ENCODE measurements at regions not wholly inside any gene's neighbourhood (a gene's known extent, or its start where the extent isn't known, plus 50 kb on each side); places are given as distances from the start of the nearest gene placed in this dataset.
"Not testable (repeated sequence)": the region's sequence is repeated elsewhere in the genome, so short reads cannot be mapped to it uniquely, and the experiment has no call there.

- H3K27ac ChIP-seq, result no peak overlapping the region
- no peaks in the 10 kb centered on the region for H3K4me1 ChIP-seq
- no peaks in the 10 kb centered on the region for H3K36me3 ChIP-seq
- no peak overlapping the region for H3K9ac ChIP-seq (ENCODE audit: low read depth in 2 of 2, low read length in 2 of 2)
- DNase-seq, result no peak
- no peaks in the 10 kb centered on the region for H3K9me3 ChIP-seq
- H3K4me3 ChIP-seq, result no peak overlapping the region
- intact Hi-C loops (cut with DNase I), result no loop called here
- TF ChIP-seq CTCF (IDR thresholded peaks at IDR 0.05), result no peak
- H3K27me3 ChIP-seq, result no peaks in the 10 kb centered on the region
These were observed 103.5 kb upstream of the C9orf72 start for GRCh38 chr9:27676827-27677226.

GRCh38 chr9:27679338-27679737 lies 106.1 kb upstream of the C9orf72 start:
- intact Hi-C loops (cut with DNase I), result no loop called here
- no peak overlapping the region for H3K9ac ChIP-seq (ENCODE audit: low read depth in 2 of 2, low read length in 2 of 2)
- H3K36me3 ChIP-seq, result no peaks in the 10 kb centered on the region
- DNase-seq, result no peak
- no peaks in the 10 kb centered on the region for H3K9me3 ChIP-seq
- no peaks in the 10 kb centered on the region for H3K27me3 ChIP-seq
- H3K4me1 ChIP-seq, result no peaks in the 10 kb centered on the region
- no peak for TF ChIP-seq CTCF (IDR thresholded peaks at IDR 0.05)
- H3K4me3 ChIP-seq, result no peak overlapping the region
- H3K27ac ChIP-seq, result no peak overlapping the region

GRCh38 chr9:27683181-27683580 lies 109.9 kb upstream of the C9orf72 start:
- Histone ChIP-seq H3K9me3 (no peaks in the 10 kb centered on the region), H3K27me3 (no peaks in the 10 kb centered on the region), H3K9ac (ENCODE audit: low read depth in 2 of 2, low read length in 2 of 2) (no peak overlapping the region), H3K36me3 (no peaks in the 10 kb centered on the region), H3K4me3 (no peak overlapping the region), H3K4me1 (no peaks in the 10 kb centered on the region), H3K27ac (no peak overlapping the region)
- intact Hi-C loops (cut with DNase I), result no loop called here
- no peak for DNase-seq
- no peak for TF ChIP-seq CTCF (IDR thresholded peaks at IDR 0.05)

GRCh38 chr9:27688954-27689353 lies 115.7 kb upstream of the C9orf72 start:
- intact Hi-C loops (cut with DNase I), result no loop called here
- no peak overlapping the region for H3K9ac ChIP-seq (ENCODE audit: low read depth in 2 of 2, low read length in 2 of 2)
- no peak for DNase-seq

GRCh38 chr9:27690816-27691215 lies 117.5 kb upstream of the C9orf72 start:
- H3K4me3 ChIP-seq; intact Hi-C loops (cut with DNase I); H3K4me1 ChIP-seq; H3K9me3 ChIP-seq; H3K27me3 ChIP-seq; H3K9ac ChIP-seq (ENCODE audit: low read depth in 2 of 2, low read length in 2 of 2); H3K27ac ChIP-seq; H3K36me3 ChIP-seq: not testable (repeated sequence)
- peak; percentile 28 for DNase-seq

More at GRCh38 chr9:27688954-27689353, 115.7 kb upstream of the C9orf72 start:
- Histone ChIP-seq H3K27me3 (no peaks in the 10 kb centered on the region), H3K27ac (no peak overlapping the region), H3K9me3 (no peaks in the 10 kb centered on the region), H3K36me3 (no peaks in the 10 kb centered on the region), H3K4me1 (no peaks in the 10 kb centered on the region), H3K4me3 (no peak overlapping the region)
- TF ChIP-seq CTCF (IDR thresholded peaks at IDR 0.05), result no peak

GRCh38 chr9:27699621-27700020 lies 126.3 kb upstream of the C9orf72 start:
- Histone ChIP-seq H3K9me3 (no peaks in the 10 kb centered on the region), H3K27ac (no peak overlapping the region), H3K27me3 (no peaks in the 10 kb centered on the region), H3K4me1 (no peaks in the 10 kb centered on the region), H3K9ac (ENCODE audit: low read depth in 2 of 2, low read length in 2 of 2) (no peak overlapping the region), H3K36me3 (no peaks in the 10 kb centered on the region), H3K4me3 (no peak overlapping the region)
- DNase-seq, result no peak
- intact Hi-C loops (cut with DNase I), result no loop called here
- no peak for TF ChIP-seq CTCF (IDR thresholded peaks at IDR 0.05)
